ENCODE measurements at regions not wholly inside any gene's neighbourhood (a gene's known extent, or its start where the extent isn't known, plus 50 kb on each side); places are given as distances from the start of the nearest gene placed in this dataset.

- H3K27me3 ChIP-seq (ENCODE audit: low read depth) = no peaks in the 10 kb centered on the region
Measured at GRCh38 chr5:71946343-71947030, 160.8 kb upstream of the MAP1B start.

DNA sequence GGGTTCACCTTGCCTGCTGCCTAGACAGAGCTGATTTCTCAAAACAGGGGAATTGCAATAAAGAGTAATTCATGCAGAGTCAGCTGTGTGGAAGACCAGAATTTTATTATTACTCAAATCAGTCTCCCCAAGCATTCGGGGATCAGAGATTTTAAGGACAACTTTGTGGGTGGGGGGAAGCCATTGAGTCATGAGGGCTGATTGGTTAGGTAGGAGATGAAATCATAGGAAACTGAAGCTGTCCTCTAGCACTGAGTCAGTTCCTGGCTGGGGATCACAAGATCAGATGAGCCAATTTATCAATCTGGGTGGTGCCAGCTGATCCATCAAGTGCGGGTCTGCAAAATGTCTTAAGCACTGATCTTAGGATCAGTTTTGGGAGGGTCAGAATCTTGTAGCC, 159.1 kb upstream of the MAP1B start:
- no peak for TF ChIP-seq CTCF (IDR thresholded peaks at IDR 0.05; ENCODE audit: borderline replicate concordance)

More at GRCh38 chr5:71946343-71947030, 160.8 kb upstream of the MAP1B start:
- H3K9me3 ChIP-seq (replicated peaks) = peaks cover 28% of the 10 kb centered on the region
- H3K4me1 ChIP-seq = no peaks in the 10 kb centered on the region
- DNase-seq = no peak
- intact Hi-C loops (cut with micrococcal nuclease) = no loop called here
- no peak for TF ChIP-seq CTCF (IDR thresholded peaks at IDR 0.05; ENCODE audit: borderline replicate concordance)
- no peak overlapping the region for H3K27ac ChIP-seq (replicated peaks)
- H3K36me3 ChIP-seq = no peaks in the 10 kb centered on the region
- H3K4me3 ChIP-seq = no peak overlapping the region

DNA sequence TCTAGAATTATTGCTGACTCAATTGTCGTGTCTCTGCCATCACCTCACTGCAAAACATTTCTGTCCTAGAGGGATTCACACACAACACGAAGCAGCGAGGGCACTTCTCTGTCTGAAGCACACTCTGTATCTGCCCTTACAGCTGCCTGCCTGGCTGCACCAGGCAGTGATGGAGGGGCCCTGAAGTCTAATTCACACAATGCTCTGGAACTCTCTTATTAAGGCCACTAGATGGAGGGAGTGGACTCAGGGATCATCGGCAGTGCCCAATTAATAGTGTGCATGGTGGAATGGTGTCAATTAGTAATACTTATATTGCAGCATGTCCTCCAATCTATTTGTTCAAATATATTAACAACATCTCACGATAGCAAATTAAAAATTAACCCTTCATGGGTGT, 157.5 kb upstream of the MAP1B start:
- DNase-seq = no peak
- Histone ChIP-seq H3K4me3 (no peak overlapping the region), H3K9me3 (replicated peaks) (peaks cover 20% of the 10 kb centered on the region), H3K36me3 (no peaks in the 10 kb centered on the region), H3K27me3 (ENCODE audit: low read depth) (no peaks in the 10 kb centered on the region), H3K4me1 (no peaks in the 10 kb centered on the region), H3K27ac (replicated peaks) (no peak overlapping the region)
- no peak for TF ChIP-seq CTCF (IDR thresholded peaks at IDR 0.05; ENCODE audit: borderline replicate concordance)
- intact Hi-C loops (cut with micrococcal nuclease) = no loop called here

More for the DNA sequence above, 159.1 kb upstream of the MAP1B start:
- Histone ChIP-seq H3K36me3 (no peaks in the 10 kb centered on the region), H3K9me3 (replicated peaks) (peaks cover 20% of the 10 kb centered on the region), H3K4me3 (no peak overlapping the region), H3K27ac (replicated peaks) (no peak overlapping the region), H3K4me1 (no peaks in the 10 kb centered on the region), H3K27me3 (ENCODE audit: low read depth) (no peaks in the 10 kb centered on the region)
- DNase-seq = no peak
- intact Hi-C loops (cut with micrococcal nuclease) = no loop called here

DNA sequence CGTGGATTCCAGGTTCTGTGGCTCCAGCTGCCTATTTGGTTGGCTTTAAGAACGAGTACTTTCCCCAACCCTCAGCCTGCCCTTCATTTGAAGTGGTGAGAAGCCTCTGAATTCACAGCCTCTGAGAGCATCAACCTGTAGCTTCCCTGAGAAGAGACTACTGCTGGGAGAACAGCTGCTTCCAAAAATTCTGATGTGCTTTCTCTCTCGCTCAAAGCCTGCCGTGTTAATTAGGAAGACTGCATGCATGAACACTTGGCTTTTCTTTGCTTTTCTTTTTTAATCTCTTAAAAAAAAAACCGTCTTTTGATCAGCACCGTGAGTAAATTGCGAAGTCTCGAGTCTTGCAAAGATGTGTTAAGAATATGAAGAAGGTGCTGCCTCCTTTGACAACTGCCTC, 153.4 kb upstream of the MAP1B start:
- Histone ChIP-seq H3K4me3 (no peak overlapping the region), H3K4me1 (no peaks in the 10 kb centered on the region), H3K9me3 (replicated peaks) (peaks cover 7% of the 10 kb centered on the region), H3K27ac (replicated peaks) (no peak overlapping the region), H3K27me3 (ENCODE audit: low read depth) (peaks cover 5% of the 10 kb centered on the region), H3K36me3 (no peaks in the 10 kb centered on the region)
- no peak for TF ChIP-seq CTCF (IDR thresholded peaks at IDR 0.05; ENCODE audit: borderline replicate concordance)
- intact Hi-C loops (cut with micrococcal nuclease) = no loop called here
- DNase-seq = no peak

DNA sequence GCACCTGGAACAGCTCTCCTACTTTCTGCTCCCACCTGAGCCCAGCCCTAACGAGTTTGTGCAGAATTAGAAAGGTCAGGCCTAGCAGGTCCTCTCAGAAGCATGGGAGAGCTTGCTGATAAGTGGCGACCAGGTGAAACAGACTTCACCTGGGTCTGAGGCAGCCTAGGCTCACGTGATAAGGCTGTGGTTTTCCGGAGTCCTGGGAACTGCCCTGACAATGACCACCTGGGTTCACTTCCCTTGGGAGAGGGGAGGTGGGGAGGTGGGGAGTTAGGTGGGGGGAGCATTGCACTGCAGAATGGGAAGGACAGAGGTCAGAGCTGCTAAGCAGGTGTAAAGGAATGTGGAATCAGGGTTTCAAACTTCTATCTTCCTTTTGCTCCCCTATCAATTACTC, 152.9 kb upstream of the MAP1B start:
- no peak for TF ChIP-seq CTCF (IDR thresholded peaks at IDR 0.05; ENCODE audit: borderline replicate concordance)
- intact Hi-C loops (cut with micrococcal nuclease) = no loop called here
- no peak for DNase-seq
- no peaks in the 10 kb centered on the region for H3K4me1 ChIP-seq
- no peaks in the 10 kb centered on the region for H3K36me3 ChIP-seq
- H3K27ac ChIP-seq (replicated peaks) = no peak overlapping the region
- no peak overlapping the region for H3K4me3 ChIP-seq
- H3K9me3 ChIP-seq (replicated peaks) = peaks cover 2% of the 10 kb centered on the region
- peaks cover 5% of the 10 kb centered on the region for H3K27me3 ChIP-seq (ENCODE audit: low read depth)

All from left ventricle myocardium inferior (tissue), 1 donor.